Globus pallidus (tissue), 1 donor: ENCODE measurements at regions not wholly inside any gene's neighbourhood (a gene's known extent, or its start where the extent isn't known, plus 50 kb on each side); places are given as distances from the start of the nearest gene placed in this dataset.
"Not testable (repeated sequence)": the region's sequence is repeated elsewhere in the genome, so short reads cannot be mapped to it uniquely, and the experiment has no call there.

Source experiments
- DNase-seq: peaks from one replicate; pipeline ENCODE4 v3.0.0-alpha.2; 2015; ENCODE audit warnings: low spot score

DNA sequence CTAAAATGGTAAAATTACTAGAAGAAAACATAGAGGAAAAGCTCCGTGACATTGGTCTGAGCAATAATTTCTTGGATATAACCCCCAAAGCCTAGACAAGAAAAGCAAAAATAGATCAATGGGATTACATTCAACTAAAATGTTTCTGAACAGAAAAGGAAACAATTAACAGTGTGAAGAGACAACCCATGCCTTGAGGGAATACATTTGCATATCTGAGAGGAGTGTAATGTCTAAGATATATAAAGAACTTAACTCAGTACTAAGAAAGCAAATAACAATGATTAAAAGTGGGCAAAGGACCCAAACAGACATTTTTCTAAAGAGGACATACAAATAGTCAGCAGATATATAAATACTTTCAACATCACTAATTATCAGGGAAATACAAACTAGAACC, 206.2 kb downstream of the VAPA start:
- DNase-seq: no peak

DNA sequence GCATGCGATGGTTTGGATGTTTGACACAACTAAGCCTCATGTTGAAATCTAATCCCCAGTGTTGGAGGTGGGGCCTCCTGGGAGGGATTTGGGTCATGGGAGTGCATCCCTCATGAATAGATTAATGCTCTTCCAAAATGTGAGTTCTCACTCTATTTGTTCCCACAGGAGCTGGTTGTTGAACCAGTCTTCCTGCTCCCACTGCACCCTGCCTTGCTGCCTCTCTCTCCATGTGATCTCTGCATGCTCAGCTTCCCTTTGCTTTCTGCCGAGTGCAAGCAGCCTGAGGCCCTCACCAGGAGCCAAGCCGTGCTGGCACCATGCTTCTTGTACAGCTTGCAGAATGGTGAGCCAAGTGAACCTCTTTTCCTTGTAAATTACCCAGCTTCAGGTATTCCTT, 206.8 kb downstream of the VAPA start:
- DNase-seq: no peak

DNA sequence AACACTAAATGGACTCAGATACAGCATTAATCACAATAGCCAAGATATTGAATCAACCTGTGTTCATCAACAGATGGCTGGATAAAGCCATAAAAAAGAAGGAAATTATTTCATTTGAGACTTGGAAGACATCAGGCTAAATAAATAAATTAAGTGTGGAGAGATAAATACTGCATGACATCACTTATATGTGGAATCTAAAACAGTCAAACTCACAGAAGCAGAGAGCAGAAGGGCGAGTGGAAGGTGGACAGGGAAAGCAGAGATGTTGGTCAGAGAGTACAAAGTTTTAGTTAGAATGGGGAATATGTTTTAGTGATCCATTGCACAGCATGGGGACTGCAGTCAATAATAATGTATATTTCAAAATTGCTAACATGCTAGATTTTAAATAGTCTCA, 207.2 kb downstream of the VAPA start:
- no peak for DNase-seq

DNA sequence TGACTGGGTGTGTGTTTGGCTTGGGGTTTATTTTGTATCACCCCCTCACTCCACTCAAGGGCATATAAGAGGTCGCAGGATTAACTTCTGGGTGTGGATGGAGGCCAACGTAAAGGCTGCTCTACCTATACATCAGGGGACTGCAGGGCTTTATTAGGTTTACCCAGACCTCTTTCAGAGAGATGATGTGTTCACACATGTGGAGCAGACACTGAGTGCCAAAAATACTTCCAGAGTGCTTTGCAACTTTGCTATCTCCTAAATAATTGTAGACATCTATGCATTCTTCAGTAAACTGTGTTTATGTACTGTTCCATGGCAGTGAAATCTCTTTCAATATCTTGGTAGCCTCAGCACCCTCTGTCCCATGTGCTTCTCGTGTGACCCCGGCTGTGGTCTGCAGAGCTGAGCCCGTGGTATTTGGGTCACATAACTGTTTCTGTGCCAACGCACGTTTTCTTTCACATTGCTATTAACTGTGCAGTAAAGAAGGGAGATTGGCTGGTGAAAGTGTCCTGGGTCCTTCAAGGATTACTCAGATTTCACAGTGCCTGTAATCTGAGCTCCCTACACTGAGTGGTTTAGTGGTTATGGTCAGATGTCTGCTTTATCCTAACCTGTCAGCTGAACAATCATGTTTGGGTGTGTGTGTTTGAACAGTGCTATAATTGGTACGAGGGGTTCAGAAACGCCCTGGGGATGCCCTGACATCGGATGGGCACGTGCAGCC, 208.1 kb downstream of the VAPA start:
- no peak for DNase-seq

DNA sequence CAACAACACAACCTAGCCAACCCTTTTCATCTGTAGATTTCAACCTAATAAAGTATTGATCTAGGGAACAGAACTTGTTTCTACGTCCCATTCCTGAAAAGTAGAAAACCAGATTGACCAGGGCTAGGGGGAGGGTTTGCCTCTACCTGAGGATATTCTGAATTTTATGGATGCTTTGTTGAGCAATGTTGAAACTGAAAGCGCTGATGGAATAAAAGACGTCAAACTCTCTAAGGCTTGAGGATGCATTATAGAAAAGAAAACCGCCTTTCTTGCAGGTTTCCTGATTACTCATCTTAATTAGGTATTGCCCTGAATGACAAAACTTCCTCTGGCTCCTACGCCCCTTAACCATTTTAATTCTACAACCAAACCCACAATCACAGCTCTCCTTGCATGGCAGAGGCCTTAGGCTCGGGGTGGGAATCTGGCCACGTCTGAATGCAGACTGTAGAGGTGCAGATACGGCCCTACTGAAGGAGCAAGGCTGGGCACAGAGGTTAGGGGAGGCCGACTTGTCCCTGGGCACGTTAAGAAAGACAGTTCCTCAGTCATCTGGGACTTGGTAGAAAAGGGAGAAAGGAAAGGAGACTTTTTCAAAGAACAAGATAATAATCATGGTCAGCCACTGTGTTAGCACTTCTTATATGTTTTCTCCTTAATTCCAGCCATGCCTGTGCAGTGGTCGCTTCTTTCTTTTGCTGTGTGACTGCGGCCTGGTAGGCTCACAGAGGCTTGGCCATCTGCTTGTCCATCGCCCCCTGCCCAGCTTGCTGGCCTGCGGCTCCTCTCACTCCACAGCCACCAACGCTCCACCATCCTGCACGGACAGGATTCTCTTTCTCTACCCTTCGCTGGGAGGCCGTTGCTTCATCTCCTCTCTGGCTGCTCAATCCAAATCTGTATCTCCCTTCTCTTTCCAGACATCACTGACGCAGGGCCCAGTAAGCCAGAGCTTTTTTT, 209.5 kb downstream of the VAPA start:
- DNase-seq: no peak

DNA sequence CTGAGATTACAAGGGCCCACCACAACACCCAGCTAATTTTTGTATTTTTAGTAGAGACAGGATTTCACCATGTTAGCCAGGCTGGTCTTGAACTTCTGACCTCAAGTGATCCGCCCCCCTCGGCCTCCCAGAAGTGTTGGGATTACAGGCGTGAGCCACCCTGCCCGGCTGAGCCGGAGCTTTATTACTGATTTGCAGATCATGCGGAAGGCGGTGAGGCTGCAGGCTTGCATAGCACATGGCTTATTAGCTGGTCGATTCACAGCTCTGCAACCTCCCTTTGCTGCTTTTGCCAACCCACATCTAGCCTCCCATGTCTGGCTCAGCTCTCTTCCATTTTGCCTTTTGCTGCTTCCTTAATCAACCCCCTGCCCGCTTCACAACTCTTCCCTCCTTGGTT, 210.3 kb downstream of the VAPA start:
- no peak for DNase-seq

DNA sequence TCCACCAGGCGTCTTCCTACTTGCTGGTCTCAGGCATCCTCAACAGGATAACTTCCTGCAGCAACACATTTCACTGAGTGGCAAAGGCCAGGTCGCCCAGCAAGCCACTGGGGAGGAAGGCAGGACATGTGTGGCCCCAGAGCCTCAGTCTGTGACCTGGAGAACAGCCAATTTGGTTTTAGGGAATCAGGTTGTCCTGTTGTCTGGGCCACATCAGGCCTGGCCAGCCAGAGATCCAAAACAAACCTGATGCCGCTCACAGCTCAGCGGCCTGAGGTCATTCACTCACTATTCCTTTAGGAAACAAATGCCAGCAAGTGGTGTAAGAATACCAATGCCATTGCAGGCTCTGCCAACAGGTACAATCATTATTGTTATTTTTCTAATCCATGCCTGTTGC, 210.7 kb downstream of the VAPA start:
- DNase-seq: no peak

DNA sequence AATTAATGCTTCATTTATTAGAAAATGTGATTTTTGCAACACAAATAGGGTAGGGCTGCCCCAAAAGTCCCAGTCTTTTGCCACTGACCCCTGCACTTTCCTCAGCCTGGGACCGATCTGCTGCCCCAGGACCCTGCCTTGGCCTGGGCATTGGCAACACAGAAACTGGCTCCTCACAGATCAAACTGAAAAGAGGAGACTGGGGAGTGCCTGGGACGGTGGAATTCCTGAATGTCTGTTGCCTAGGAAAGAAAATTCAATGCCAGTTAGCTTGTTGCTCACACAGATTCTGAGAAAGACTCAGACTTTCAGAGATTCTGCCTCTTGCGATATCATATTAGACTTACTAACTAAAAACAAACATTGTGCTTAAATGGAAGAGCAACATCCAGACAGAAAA, 211.2 kb downstream of the VAPA start:
- DNase-seq: no peak

DNA sequence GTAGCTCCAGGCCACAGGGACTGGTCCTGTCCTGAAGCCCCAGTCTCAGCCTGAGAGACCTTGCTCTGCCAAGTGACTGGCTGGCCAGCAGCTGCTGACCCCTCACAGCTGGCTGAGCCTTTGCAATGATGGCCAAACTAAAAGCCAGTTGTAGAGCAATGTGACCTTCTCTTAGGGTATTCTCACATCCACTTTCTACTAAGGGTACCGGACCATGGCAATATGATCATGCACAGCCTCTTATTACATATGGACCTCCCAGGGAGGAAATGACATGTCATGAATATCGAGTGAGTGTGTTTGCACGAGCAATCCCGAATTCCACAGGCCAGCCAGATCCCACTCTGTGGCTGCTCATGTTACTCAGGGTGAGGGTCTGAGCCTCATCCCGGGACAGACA, 213.9 kb downstream of the VAPA start:
- no peak for DNase-seq

DNA sequence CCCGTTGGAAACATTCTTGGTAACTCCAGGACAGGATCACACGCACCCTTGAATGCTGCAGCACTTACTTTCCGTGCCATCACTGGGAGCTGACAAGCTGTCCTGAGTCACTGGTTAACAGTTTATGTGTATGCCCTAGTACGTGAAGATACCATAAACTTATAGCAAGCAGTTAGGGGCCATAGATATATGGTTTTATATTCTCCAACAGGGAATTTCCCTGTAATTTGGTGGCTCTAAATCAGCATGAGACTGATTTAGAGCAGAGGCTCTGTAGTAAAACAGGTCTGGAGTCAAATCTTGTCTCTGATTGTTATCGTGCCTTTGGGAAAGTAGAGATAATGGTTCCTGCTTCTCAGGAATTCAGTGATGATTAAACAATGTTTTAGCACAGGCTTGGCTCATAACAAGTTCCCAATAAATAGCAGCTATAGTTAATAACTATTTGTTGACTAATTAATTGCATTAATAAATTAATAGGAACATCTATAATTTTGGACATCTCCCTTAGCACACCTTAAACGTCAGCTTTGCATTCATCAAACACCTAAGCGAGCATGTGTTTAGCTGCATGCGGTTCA, 215.2 kb downstream of the VAPA start:
- no peak for DNase-seq

DNA sequence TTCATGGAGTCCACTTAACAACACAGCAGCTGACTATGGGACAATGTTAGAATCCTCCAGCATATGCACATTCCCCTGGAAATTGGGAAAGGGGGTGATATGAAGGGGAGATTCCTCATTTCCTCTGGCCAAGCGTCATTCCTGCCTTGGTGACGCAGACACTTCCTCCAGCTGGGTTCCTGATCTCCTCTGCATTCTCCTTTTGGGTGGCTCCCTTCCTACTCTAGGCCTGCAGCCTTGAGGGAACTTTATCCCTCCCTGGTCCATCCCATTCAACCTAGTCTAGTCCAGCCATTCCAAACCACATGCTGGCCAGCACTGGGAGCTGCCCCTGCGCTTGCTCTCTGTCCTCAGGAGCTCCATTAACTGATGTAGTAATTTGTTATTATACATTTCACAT, 216.8 kb downstream of the VAPA start:
- no peak for DNase-seq

DNA sequence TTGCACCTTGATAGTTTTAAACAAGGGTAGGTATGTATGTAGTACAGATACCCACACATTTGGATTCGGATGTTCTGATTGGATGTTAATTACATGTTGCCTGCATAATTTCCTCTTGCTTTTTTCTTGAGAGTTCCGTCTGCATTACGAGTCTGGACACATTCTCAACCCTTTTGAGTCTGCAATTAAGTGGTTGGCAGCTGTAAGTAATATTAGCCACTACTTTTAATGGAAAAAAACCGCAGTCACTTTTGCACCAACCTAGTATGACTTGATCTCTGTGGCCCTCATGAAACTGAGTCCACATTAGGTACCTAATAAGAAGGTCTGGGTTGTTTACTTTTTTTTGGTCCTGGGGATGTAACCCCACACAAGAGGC, 217.3 kb downstream of the VAPA start:
- no peak for DNase-seq

DNA sequence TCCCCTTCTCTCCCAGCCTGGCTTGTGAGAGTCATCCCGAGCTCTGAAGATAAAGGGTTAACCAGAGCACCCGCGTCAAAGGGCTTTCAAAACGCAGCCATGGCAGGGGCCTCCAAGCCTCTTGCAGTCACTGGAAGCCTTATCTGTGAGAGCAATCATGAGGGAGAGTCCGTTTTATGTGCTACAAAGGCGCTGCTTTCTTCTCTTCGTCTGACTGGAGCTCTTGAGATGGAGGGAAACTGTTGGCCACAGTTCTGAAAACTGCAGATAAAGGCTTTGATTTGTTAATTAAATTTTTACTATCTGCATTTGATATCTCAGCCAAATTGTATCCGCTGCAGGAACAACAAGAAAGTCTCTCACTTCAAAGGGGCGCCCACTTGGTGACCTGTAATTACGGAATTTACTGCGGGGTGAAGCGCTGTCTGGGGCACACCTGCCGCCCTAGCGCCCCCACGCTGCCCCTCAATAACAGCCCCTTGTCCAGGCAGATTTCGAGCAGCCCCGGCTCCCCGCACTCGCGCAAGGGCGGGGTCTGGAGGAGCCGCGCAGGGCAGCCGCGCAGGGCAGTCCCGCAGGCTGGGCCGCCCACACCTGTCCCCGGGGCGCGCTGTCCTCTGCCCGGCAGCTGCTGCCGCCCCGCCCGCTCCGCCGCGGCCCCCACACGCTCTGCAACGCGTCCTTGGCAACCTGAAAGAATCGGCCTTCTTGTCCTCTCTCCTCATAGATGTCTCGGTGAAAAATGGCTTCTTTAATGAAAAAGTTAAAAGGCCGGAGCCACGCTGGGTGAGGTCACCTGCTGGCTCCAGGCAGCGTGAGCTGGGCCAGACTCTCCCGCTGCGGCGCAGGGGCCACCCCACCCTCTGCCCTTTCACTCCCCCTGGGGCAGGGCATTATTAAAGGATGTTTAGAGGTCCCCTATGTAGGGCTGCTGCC, 217.9 kb downstream of the VAPA start:
- peak; percentile 29 for DNase-seq

DNA sequence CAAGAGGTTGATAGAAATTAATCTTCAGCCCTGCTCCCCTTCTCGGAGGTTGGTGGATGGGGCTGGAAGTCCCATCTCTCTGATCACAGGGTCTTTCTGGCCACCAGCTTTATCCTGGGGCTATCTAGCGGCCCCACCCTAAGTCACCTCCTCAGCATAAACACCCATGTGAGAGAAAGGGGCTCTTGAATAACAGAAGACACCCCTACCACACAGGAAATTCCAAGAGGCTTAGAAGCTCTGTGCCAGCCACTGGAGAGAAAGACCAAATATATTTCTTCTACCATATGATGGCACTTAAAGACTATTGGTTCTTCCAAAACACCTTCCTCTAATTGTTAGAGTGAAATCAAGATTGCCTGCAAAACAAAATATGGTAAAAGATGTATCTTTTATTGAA, 219.7 kb downstream of the VAPA start:
- no peak for DNase-seq

DNA sequence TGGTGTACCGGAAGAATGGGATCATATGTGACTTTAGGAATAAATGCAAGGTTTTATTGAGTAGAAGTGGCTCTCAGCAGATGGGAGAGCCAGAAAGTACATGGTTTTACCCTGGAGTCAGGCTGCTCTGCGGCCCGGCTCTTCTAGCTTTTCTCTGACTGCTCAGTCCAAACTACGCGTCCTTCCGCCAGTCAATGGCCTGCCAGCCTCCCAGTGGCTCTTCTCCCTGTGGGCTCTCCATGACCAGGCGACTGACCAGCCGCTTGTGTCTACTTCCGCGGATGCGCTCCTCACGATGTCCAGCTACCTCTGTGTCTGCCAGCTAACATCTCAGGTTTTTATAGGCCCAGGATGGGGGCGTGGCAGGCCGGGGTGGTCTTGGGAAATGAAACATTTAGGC, 220.4 kb downstream of the VAPA start:
- DNase-seq: no peak

DNA sequence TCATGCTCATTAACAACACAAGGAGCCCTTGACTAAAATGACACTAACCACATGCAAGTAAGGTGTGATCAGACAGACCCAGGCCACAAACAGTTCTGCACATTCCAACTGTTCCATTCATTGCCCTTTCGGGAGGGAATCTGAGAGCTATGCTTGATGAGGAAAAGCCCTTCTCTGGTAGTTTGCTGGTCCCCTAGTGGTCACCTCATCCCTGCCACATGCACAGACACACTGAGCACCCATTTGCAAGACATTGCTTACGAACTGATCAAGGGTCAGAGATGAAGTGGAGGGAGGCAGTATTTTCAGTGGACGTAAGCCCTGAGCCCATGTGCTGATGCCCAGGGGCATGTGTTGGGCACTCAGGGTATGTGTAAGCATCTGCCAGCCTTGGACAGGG, 220.9 kb downstream of the VAPA start:
- not testable (repeated sequence) for DNase-seq

DNA sequence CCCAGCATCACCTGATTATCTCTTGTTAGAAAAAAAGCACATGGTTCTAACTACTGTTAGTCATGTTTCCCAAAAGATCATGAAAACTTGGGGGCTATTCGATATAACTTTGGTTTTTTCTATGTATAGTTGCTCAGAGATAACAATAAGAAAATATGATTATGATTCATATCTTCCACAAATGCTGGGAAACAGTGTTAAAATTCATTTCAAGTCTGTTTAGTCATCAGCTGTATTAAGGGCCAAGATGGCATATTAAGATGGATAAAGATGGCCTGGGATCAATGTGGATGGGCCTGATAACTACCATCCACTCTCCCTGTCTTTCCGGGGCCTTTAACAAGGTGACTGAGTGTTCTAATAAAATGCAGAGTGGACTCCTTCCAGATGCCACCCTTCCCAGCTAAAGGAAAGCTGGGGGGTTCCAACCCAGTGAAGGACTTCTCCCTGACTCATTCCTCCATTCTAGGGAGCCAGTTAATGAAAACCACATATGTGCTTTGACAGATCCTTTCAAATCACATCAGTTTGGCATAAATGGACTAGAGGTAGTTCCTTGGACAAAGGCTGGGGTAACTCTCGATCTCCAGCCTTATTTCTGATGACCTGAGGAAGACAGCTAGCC, 221.6 kb downstream of the VAPA start:
- DNase-seq: no peak

DNA sequence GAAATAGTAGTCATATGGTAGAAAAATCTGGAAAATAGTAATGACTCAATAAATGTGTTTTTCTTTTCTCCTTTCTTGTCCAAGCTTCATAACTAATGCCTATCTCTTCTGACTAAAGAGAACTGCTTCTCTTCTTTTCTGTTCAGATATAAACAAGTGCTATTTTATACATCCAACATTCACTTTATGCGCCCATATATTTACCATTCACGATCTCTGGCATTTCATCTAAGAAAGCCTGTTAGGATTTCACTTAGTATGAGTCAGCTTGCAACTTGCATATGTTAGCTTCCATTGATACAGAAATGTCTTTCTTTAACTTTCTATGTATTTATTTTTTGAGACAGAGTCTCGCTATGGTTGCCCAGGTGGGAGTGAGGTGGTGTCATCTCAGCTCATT, 224.9 kb downstream of the VAPA start:
- DNase-seq: no peak

DNA sequence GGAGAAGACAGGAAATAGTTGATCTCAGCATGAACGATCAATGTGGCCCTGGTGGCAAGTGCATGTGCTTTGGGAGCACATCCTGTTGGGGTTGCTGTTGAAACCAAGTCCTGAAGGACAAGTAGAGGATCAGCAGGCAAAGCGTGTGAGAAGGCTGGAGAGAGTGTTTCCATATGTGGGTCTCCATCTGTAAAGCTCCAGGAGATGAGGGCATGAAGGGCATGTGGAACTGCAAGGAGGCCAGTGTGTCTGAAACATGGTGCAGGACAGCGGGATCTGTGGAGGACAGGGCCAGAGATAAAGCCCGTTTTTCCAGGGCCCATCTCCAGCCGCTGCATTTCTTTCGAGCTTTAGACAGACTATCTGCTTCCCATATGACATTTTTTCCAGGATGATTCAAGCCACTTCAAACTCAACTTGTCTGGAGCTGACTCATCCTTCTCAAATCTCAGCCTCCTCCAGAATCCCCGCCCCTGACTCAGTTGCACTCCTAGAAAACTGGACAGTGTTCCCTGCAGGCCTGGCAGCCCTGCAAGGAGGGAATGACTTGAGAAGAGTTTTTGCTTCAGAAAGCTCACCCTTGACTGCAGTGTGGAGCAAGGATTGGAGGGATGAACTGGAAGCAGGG, 226.1 kb downstream of the VAPA start:
- no peak for DNase-seq

DNA sequence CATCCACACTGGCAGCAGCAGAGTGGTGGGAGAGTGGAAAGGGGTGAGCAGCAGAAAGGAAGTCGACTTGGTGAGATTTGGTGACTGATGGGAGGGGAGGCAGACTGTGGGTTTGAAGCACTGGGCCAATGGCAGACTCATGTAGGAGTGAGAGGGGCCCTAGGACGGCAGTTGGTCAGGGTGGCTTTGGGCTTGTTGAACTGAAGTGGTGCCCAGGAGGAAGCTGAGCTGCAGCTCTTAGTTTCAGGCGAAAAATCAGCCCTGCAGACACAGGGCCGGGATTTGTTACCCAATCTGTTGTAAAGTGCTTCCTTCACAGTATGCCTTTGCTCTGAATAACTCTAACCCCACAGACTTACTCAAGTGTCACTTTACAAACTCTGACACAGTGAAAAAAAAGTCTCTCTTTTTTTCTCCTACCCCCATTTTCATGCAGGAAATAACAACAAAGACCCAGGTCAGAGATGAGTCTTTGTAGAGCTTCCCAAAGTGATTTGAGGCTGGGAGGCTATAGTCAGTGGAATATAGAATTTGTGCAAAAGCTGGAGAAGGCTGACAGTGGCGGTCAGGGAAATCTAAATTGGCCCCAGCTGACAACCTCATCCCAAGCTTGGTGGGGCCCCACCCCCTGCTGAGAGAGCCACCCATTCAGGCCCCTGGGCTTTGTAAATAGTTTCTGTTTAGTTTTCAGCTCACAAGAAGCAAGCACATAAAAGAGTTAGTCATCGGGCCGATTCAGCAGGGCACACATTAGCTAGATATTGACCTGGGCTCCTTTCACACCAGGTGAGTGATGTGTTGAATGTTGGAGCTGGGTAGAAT, 226.9 kb downstream of the VAPA start:
- DNase-seq: no peak
